HG03108 (cell line): ENCODE measurements at regions not wholly inside any gene's neighbourhood (a gene's known extent, or its start where the extent isn't known, plus 50 kb on each side); places are given as distances from the start of the nearest gene placed in this dataset.

Source experiments
- ATAC-seq: cut with Tn5 transposase; IDR thresholded peaks from one replicate; pipeline ENCODE4 v1.9.1; 2021; ENCODE audit warnings: moderate library complexity; ENCODE audit not compliant: unreplicated experiment

- no peak for ATAC-seq
Observed at GRCh38 chr1:82923931-82924330, 1075.0 kb downstream of the TTLL7 start.

DNA sequence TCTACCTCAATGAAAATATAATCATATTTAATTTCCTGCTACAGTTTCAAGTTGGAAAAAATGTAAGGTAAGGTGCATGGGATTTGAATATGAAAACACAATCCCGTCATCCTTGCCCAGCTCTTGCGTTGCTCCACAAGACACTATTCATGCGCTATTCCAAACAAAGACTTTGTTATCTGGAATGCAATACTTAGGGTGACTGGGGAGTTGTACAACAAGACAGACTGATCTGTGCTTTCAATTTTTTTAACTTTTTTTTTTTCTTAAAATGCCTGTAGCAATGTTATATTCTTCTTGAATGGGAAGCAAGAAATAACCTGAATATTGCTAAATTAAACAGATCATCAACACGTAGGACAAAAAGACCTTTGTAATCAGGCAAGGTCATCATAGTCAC lies 1077.2 kb downstream of the TTLL7 start:
- ATAC-seq = no peak

- ATAC-seq = no peak
Observed at GRCh38 chr1:82920418-82921248, 1078.3 kb downstream of the TTLL7 start.

- no peak for ATAC-seq
Observed at GRCh38 chr1:82919837-82920236, 1079.1 kb downstream of the TTLL7 start.

DNA sequence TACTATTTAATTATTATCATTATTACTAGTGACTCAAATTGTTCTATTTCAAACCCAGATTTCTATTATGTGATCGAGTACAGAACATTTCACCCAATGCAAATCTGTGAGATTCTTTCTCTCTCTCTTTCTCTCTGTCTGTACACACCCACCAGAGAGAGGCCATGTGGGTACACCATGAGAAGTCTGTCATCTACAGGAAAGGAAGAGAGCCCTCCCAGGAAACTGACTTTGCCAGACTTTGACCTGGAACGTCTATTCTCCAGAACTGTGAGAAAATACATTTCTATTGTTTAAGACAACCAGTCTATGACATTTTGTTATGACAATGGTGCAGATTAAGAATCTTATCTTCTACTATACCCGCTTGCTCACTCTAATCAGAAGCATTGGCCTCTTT lies 1091.6 kb downstream of the TTLL7 start:
- no peak for ATAC-seq

- no peak for ATAC-seq
Observed at GRCh38 chr1:82903626-82904025, 1095.3 kb downstream of the TTLL7 start.

DNA sequence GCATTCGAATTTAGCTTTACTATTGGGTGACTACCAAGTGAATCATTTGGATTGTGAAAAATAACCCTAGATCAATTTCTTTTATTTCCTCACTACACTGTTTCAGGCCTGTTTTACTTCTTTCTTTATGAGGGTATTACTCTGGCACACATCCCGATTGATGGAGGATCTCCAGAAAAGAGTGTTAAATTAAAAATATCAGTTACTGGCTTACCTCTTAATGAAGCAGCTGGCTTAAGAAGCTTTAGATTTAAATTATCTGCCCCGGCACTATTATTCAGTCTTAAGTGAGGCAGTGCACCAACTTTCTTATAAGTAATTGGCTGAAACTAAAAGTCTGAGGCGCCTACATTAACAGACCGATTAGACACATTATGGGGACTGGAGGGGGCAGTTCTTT lies 1097.4 kb downstream of the TTLL7 start:
- ATAC-seq = no peak

DNA sequence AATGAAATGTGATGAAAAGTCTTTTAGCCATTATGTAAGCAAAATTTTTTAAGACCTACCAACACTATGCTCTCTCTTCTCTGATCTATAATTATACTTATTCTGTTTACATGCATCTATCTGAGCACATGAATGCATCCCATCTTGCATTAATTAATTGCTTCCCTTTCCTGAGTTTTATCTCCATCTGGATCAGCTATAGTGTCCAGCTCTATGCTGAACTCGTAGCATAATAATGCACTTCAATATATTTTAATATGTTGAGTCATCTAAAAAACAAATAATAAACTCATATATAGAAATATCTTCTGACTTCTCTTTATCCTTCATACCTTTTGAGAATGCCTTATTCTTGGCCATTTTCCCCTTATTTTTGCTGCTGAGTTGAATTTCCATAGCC lies 1097.8 kb downstream of the TTLL7 start:
- ATAC-seq = no peak

DNA sequence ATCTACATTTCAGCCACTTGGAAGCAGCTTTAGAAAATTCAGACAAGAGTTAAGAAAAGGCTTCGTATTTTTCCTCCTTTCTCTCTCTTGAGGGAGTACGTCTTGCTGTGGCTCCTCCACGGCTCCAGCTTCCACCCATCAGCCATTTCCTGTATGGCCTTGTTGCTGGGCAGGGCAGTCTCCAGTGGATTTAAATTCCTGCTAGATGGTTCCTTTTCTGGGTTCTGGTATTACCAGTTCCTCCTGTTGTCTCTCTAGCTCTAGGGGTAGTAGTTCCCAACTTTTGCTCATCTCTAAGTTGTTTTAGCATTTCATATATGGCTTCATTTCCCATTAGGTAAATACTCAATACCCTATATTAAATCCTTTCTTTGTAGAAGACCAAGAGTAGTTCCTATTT lies 1098.3 kb downstream of the ADGRL2 start:
- ATAC-seq = no peak

DNA sequence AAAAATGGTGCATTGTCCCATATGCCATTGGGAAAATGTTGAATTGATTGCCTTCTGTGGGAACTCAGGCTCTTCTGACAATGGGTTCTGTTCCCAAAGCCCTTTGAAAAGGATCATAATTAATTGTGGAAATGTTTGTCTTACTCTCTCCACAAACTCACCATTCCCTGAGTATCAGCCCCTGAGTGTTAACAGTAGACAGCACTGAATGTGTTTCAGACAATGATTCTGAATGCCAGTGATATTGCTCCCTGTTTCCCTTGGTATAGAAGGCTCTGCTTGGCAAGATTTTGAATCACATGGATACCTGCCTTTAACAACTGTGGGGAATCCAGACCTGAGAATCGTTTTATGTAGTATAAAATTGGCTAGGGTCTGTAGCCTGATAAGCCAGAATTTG lies 1096.8 kb downstream of the ADGRL2 start:
- no peak for ATAC-seq

DNA sequence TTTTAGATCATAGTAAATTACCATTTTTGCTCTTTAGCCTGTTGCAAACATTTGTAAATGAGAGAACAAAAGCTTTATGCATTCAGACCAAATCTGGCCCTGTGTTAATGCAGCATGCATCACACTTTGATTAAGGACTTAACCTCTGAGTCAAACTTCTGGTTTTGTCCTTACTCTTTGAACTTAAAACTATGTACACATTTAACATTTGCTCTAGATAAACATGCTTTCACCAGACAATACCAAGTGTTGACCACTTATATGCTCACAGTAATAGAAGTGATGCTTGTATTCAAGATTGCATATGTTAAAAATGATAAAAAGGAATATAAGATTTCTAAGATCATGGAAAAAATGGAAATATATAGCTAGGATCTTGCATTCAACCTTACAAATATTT lies 1095.3 kb downstream of the ADGRL2 start:
- no peak for ATAC-seq

DNA sequence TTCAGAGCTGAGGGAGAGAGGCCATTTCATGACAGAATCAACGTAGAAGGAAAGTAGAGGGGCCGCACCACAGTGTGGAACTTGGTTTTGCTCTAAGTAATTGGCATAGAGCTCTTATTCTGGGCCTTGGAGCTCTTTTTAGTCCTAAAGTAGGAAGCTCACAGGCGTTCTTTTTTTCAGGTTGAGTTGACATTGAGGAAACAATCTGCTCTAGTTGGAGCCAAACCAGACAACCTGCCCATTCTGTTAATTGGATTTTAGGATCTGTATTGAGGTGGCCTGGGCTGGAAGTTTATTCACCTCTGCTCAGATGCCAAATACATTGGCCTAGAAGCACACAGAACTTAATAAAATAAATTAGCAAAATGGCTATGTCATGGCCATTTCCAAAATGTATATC lies 1093.9 kb downstream of the ADGRL2 start:
- no peak for ATAC-seq

GRCh38 chr1:82893712-82894470 lies 1093.2 kb downstream of the ADGRL2 start:
- ATAC-seq = no peak

DNA sequence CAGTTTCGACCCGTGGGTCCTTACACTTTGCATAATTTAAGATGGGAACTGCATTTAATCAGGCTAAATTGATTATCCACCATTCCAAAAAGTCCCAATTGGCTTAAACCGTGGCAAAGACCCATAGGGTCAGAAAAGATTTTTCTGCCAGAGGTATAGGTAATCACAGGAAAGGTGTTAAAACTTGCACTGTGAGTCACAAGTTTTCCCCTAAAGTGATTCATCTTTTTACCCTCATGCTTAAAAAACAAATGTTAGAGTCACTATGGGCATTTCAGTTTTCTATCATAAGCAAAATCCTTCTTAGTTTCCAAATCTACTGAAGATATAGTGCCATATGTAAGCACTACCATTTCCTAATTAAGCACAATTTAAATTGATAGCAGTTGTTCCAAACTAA lies 1079.8 kb downstream of the ADGRL2 start:
- ATAC-seq = no peak

DNA sequence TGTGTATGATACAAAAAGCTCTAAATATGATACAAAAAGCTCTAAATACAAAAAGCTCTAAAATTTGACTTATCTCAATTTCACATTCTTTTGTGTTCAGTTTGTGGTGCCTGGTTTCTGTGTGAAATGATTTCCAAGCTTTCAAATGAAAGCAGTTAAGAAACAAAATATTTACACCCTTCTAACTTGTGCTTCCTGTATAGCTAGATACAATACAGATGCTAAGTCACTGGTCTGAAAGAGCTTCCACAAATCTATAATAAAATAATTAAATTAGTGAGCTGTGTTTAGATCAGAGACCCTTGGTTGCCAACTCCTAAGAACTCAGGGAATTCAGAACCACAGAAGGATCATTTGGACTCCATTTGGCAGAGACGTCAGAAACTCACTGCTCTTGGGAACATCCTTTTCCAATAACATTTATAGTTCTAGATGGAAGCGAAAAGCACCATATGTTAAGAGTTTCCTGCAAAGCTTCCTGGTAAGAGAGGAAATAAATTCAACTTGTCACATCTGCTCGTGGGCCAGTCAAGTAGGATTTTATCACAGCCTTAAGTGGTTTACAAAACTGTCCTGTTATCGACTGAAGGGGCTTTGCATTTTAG lies 1079.1 kb downstream of the ADGRL2 start:
- ATAC-seq = no peak

- no peak for ATAC-seq
Observed at GRCh38 chr1:82875170-82875569, 1074.4 kb downstream of the ADGRL2 start.

DNA sequence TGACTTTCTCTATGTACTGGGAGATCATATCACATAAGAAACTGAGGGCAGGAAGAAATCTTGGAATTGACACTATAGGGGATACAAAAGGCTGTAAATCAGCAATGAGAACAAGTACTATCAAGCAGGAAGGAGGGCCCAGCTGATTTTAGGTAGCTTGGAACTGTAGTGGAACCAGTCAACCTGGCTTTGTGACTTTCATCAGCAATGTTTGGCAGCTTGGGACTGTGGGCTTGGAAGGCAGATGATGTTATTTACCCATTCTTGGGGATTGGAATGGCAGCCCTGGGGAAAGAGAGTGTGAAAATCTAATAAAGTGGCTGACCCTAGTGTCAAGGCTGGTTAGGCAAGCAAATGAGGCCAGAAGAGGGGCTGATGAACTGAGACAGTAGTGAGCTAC lies 1073.3 kb downstream of the ADGRL2 start:
- no peak for ATAC-seq

DNA sequence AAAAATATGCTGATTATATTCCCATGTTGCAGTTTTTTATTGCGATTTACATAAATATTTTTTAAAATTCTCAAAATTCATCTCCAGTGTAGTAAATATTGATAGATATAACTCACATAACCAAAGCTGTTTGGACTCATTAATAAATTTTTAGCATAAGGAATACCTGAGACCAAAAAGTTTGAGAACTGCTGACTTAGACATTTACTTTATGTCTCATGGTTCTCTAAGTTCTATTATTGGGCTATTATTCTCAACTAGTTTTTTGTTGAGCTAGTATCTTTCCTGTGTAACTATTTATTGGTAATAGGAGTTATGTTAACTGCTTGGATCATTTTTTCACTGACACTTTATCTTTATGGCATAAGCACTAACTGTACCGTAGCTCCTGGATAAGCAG lies 1069.6 kb downstream of the ADGRL2 start:
- no peak for ATAC-seq

DNA sequence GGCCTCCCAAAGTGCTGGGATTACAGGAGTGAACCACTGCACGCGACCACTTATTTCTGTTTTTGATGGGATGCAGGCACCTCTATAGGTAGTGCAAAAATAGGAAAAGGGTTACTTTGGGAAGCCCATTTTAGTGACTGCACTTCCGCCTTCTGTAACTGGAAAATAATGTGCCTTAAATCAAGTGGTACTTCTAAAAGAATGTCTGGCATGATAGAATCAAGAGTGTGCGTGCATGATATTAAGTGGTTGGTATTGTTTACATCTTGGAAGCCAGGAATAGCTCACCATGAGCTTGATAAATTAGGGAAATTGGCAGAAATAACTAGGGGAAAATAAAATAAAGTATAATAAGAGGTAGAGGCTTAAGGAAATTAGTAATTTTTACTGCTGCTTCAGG lies 1067.0 kb downstream of the ADGRL2 start:
- no peak for ATAC-seq

- ATAC-seq = no peak
Observed at GRCh38 chr1:82861749-82862148, 1061.0 kb downstream of the ADGRL2 start.

- ATAC-seq = no peak
Observed at GRCh38 chr1:82858031-82858430, 1057.3 kb downstream of the ADGRL2 start.

DNA sequence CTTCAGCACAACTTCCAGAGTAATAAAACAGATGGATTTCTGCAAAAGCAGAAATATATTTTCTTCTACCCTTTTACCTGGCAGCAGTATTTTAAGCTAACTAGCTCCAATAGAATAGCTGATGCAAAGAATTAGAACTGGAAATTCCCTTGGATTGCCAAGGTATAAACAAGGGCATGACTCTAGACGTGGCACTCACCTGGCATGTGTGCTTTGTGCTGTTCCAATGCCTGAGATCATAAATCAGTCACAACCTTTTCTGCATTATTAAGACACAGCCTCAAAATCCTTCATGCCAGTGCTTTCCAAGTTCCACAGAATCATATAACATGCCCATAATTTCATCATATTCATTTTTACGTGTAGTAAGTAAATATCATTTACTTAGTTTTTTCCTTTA lies 1048.7 kb downstream of the ADGRL2 start:
- ATAC-seq = no peak
